ENCODE measurements at regions not wholly inside any gene's neighbourhood (a gene's known extent, or its start where the extent isn't known, plus 50 kb on each side); places are given as distances from the start of the nearest gene placed in this dataset.
A peak's percentile ranks its signal among the peaks of the same experiment; 100 is the strongest.

DNA sequence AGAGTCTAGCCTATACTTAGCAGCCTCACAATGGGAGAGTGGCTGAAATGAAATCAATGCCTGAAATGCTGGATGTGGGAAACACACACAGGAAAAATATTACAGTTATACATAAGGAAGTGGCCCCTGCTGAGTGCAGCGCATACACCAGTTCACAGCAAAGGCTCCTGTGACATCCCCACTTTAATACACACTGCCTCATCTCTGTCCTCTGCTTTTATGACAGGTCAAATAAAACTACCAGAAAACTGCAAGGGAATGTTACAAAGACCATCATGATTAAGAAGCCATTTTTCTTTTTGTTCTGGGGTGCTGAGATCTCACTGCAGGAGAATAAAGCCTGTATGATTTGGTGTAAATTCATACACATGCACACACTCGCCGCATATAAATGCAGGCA, 214.3 kb downstream of the ARRDC4 start:
- no peak overlapping the region for H3K27ac ChIP-seq
- WGBS (ENCODE audit: insufficient coverage, low coverage, low lambda C conversion rate, missing lambda C conversion rate), result 59% methylated on average over 3 of the region's 3 CpGs
- H3K4me3 ChIP-seq, result no peak overlapping the region
- peaks cover 0 to 5% of the 10 kb centered on the region in 2 donors for H3K27me3 ChIP-seq
- no peak for DNase-seq
- TF ChIP-seq, protein P1, sequence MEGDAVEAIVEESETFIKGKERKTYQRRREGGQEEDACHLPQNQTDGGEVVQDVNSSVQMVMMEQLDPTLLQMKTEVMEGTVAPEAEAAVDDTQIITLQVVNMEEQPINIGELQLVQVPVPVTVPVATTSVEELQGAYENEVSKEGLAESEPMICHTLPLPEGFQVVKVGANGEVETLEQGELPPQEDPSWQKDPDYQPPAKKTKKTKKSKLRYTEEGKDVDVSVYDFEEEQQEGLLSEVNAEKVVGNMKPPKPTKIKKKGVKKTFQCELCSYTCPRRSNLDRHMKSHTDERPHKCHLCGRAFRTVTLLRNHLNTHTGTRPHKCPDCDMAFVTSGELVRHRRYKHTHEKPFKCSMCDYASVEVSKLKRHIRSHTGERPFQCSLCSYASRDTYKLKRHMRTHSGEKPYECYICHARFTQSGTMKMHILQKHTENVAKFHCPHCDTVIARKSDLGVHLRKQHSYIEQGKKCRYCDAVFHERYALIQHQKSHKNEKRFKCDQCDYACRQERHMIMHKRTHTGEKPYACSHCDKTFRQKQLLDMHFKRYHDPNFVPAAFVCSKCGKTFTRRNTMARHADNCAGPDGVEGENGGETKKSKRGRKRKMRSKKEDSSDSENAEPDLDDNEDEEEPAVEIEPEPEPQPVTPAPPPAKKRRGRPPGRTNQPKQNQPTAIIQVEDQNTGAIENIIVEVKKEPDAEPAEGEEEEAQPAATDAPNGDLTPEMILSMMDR (IDR thresholded peaks at IDR 0.05), result no peak
- TF ChIP-seq POLR2A (IDR thresholded peaks at IDR 0.05), result no peak
- no peak for ATAC-seq
- no peaks in the 10 kb centered on the region for H3K36me3 ChIP-seq
- intact Hi-C loops (cut with DNase I), result loop anchor here (10.0 kb wide), 1 partner anchor 270 kb away; no protein-coding TSS in a partner anchor
- no peaks in the 10 kb centered on the region for H3K9me3 ChIP-seq
- H3K4me1 ChIP-seq, result no peaks in the 10 kb centered on the region

DNA sequence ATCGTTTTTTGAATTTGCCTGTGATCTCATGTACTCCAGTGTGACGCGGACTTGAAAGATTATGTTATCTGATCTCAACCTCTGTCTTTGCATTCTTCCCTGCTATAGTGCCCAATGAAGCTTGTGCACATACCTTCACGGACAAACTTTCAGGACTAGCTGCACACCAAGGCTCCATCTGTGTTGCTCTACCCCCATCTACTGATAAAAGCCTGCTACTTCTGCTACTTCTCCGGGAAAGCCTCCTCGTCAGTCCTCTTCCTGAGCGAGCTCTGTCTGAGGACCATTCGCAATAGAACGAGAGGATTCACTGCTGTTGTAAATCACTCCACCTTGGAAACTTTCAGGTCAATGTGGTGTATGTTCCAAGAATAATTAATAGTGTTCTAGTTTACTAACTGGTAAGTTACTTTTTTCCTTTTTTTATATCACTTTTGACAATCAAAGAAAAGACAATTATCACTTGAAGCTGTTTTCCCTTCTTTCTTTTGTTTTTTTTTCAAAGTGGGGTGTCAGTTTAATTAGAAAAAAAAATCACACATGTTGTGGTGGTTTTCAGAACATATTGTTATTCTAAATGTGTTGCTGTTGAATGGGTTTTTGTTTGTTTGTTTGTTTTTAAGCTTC, 217.6 kb downstream of the ARRDC4 start:
- no peak for TF ChIP-seq POLR2A (IDR thresholded peaks at IDR 0.05)
- TF ChIP-seq, protein P1 (IDR thresholded peaks at IDR 0.05), result peak; percentile 63 to 78 (median 66)
- Histone ChIP-seq H3K4me1 (no peaks in the 10 kb centered on the region), H3K36me3 (no peaks in the 10 kb centered on the region), H3K9me3 (no peaks in the 10 kb centered on the region), H3K27me3 (peaks cover 0 to 5% of the 10 kb centered on the region in 2 donors), H3K27ac (no peak overlapping the region), H3K4me3 (no peak overlapping the region)
- DNase-seq (no peak), ATAC-seq (peak; percentile 86 to 97 (median 92))
- 1% methylated on average over 9 of the region's 9 CpGs for WGBS (ENCODE audit: insufficient coverage, low coverage, low lambda C conversion rate, missing lambda C conversion rate)
- intact Hi-C loops (cut with DNase I), result loop anchor here (10.0 kb wide), 1 partner anchor 273 kb away; no protein-coding TSS in a partner anchor

DNA sequence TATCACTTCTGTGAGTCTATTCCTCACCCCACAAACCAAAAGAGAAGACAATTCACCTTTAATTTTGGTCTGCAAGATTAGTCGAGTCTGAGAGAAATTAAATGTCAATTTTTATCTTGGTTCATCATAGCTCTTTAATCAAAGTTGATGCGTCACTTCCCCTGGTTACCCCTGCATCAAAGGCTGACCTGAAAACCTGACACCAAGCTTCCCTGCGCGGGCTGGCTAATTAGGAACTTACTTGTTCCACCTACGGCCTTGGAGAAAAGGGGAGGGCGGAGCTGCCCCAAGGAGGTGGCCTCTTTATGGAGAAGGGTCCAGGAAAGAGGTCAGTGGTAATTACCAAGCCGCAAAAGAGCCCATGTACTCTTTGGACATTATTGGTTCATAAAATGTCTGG, 218.4 kb downstream of the ARRDC4 start:
- TF ChIP-seq, protein P1 (IDR thresholded peaks at IDR 0.05), result no peak
- no peak for TF ChIP-seq POLR2A (IDR thresholded peaks at IDR 0.05)
- Histone ChIP-seq H3K4me1 (no peaks in the 10 kb centered on the region), H3K36me3 (no peaks in the 10 kb centered on the region), H3K9me3 (no peaks in the 10 kb centered on the region), H3K27ac (no peak overlapping the region), H3K27me3 (peaks cover 0 to 5% of the 10 kb centered on the region in 2 donors), H3K4me3 (no peak overlapping the region)
- 34% methylated on average over 7 of the region's 7 CpGs for WGBS (ENCODE audit: insufficient coverage, low coverage, low lambda C conversion rate, missing lambda C conversion rate)
- ATAC-seq (no peak), DNase-seq (no peak)
- intact Hi-C loops (cut with DNase I), result loop anchor here (10.0 kb wide), 1 partner anchor 274 kb away; no protein-coding TSS in a partner anchor

DNA sequence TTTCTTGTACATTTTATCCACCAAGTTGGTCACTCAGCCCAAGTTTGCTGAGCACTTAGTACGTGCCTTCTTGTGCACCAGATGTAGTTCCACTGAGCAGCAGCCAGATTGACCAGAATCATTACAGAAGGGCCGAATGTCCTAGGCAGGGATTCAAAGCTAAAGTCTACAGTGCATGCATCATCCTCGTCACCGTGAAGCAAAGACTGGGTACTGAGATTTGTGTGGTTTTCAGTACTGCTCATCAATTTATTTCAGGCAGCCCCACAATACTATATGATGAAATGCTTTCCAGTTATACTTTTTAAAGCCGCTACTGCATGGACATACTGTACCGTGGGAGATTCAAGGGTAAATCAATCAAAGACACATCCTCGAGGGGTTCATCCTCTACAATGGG, 227.0 kb downstream of the ARRDC4 start:
- Histone ChIP-seq H3K4me1 (no peaks in the 10 kb centered on the region), H3K4me3 (no peak overlapping the region), H3K9me3 (no peaks in the 10 kb centered on the region), H3K27me3 (peaks cover 0 to 7% of the 10 kb centered on the region in 2 donors), H3K27ac (no peak overlapping the region), H3K36me3 (no peaks in the 10 kb centered on the region)
- no peak for DNase-seq
- no peak for ATAC-seq
- WGBS (ENCODE audit: insufficient coverage, low coverage, low lambda C conversion rate, missing lambda C conversion rate), result 50% methylated on average over 7 of the region's 7 CpGs
- intact Hi-C loops (cut with DNase I), result no loop called here
- TF ChIP-seq, protein P1 (IDR thresholded peaks at IDR 0.05), result no peak
- no peak for TF ChIP-seq POLR2A (IDR thresholded peaks at IDR 0.05)
